GM18951 (cell line): ENCODE measurements at regions not wholly inside any gene's neighbourhood (a gene's known extent, or its start where the extent isn't known, plus 50 kb on each side); places are given as distances from the start of the nearest gene placed in this dataset.

Experiments used
- POLR2A ChIP-seq: IDR thresholded peaks from 4 replicates; pipeline ENCODE4 v1.6.1; 2011; ENCODE audit warnings: mild to moderate bottlenecking; ENCODE audit not compliant: insufficient read length, insufficient read depth; ENCODE audit errors: extremely low read depth
- in situ Hi-C: fragments of 300-500 bp; cut with MboI; formaldehyde crosslinking; loops from one replicate; pipeline ENCODE4 v1.12.0; 2022; ENCODE audit warnings: low sequenced_read_pairs, mixed read lengths, inconsistent platforms; ENCODE audit not compliant: unreplicated experiment

DNA sequence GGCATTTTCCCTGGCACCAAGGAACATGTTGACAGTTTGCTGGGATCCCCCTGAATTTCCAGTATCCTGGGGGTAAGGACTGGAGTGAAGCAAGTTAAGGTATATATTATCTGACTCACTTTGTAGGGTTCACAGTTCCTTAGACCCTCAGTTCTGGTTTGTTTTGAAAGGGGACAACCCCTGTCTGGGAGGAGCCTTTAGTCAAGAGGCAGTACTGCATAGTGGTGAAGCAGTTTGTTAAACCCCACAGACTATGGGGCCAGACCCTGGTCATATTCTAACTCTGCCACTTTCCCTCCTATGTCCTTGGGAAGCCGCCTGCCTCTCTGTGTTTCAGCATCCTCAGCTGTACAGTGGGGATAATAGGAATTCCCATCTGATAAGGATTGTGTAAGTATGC is 145.5 kb upstream of the ZFHX3 start:
- in situ Hi-C loops = no loop called here
- no peak for TF ChIP-seq POLR2A

DNA sequence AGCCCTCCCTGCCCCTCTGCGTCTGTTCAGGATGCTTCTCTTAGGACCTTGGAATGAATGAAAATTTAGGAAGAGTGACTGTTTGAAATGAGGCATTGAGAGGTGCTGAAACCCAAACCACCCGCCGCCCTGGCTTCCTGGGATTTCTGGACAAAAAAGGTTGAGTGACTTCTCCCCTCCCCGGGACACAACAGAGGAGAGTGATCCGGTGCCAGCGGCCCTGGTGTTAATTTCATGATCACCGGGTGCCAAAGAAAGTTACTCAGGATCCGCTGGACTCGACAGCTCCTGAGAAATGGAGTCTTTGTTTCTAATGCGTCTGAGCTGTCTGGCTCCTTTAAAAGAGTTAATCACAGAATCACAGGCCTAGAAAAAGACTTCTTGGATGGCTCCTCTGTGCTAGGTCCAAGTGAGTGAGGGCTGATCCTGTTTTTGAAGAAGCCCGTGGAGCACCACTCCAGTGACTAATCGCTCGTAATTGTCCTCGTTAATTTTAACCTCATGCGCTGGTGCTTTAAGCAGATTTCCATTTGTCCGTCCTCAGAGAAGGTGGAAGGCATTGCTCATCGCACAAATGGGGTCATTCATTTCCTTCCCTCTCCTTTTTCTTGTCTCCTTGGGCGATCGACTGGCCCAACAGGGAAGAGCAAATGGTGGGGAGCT is 144.4 kb upstream of the ZFHX3 start:
- no peak for TF ChIP-seq POLR2A
- in situ Hi-C loops = no loop called here

- in situ Hi-C loops = no loop called here
- no peak for TF ChIP-seq POLR2A
Observed at GRCh38 chr16:73191660-73192046, 143.7 kb upstream of the ZFHX3 start.

- in situ Hi-C loops = no loop called here
- TF ChIP-seq POLR2A = no peak
Observed at GRCh38 chr16:73190688-73191659, 143.0 kb upstream of the ZFHX3 start.

GRCh38 chr16:73190256-73190655 is 142.3 kb upstream of the ZFHX3 start:
- in situ Hi-C loops = no loop called here
- TF ChIP-seq POLR2A = no peak

DNA sequence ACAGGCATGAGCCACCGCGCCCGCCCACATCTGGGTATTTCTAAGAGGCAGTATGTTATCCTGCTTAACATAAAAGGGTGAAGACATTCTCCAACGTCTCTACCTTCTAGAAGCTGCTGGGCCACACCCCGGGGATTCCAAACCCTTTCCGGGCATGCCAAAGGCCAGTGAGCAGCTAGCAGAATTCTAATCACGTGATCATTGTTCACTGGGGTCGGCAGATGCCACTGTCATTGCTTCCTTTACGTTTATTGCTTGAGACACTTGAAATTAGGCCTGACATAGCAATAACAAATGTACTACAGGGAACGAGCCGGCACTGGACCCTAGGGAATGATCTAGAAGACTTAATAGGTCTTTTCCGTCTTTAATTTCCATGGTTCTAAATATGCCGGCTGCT is 141.2 kb upstream of the ZFHX3 start:
- no peak for TF ChIP-seq POLR2A
- in situ Hi-C loops = no loop called here

DNA sequence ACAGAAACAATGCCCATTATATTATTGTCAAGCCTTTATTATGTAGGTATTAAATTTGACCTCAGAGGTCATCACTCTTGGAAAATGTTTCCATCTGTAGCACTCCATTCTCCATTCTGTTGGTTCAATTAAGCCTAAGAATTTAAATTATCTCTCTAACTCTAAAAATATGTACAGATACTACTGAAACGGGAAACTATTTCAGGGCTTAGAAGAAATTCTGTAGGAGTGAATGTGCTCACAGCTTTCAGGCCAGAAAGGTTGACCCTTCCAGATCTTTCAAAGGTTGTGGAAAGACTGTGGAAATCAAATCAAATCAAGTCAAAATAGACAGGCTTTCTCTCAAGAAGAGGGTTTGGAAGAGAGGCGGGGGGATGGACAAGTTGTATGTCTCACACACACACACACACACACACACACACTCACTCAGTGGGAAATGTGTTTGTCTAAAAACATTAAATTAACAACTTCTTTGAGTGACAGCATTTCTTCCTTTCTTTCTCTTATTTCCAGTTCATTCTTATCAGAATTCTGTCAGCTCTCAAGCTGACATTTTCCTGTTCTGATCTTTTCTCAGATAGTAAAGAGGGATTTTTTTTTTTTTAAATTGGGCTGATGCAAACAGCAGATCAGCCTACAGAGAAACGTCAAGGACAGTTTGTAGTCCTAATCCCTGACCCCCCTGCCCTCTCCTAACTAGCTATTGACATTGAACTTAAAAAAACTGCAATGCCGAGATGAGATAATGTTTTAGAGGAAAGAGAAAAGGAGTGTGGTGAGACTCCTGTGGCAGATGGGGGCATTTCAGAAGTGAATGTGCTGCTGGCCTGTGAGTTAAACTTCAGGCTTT is 139.0 kb upstream of the ZFHX3 start:
- TF ChIP-seq POLR2A = no peak
- in situ Hi-C loops = no loop called here

- in situ Hi-C loops = no loop called here
- TF ChIP-seq POLR2A = no peak
Observed at GRCh38 chr16:73185737-73186136, 137.8 kb upstream of the ZFHX3 start.

DNA sequence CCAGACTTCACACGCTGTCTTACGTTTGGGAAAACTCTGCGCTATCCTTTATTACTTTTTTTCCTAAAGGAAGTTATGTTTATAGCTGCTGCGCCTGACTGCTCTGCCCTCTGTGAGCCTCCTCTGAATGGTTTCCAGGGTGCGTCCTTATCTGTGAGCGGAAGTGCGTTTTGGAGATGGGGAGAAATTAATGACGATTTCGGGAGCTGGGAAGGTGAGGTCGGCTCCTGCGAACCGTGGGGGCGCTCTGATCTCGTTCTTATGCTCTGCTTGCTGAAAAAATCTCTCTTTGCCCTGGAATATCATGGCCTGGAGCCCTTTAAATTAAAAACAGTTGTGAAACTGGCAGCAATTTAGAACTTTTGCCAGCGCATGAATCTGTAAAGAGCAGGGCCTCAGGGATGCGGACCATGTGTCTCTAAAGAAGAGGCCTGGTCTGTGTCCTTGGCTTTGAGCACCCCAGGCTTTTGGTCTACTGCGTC is 135.7 kb upstream of the ZFHX3 start:
- in situ Hi-C loops = no loop called here
- no peak for TF ChIP-seq POLR2A

DNA sequence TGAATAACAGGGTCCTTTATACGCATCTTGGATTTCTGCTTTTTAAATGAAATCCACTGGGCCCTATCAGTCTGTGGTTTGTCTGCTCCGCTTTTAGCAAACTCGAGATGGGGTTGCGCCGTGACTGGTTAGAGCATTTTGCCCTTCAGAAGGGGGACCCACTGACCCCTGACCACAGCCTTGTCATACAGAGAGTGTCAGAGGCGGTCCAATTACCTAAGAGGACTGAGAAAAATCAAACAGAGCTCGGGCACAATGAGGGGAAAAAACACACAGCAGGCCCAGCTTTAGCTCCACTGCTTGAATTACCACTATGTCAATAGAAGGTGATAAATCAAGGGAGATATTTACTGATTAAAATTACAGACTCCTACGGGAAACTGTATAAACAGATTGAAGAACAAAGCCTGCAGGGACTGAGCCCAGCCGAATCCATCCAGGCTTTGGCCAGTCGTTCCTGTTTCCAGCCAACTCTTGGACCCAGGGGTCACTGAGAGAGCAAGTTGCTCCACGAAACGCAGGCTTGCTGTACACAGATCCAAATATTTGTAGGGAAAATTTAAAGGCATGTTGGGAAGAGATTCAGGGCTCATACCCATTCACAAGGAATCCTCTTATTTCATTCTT is 131.9 kb upstream of the ZFHX3 start:
- in situ Hi-C loops = no loop called here
- TF ChIP-seq POLR2A = no peak

DNA sequence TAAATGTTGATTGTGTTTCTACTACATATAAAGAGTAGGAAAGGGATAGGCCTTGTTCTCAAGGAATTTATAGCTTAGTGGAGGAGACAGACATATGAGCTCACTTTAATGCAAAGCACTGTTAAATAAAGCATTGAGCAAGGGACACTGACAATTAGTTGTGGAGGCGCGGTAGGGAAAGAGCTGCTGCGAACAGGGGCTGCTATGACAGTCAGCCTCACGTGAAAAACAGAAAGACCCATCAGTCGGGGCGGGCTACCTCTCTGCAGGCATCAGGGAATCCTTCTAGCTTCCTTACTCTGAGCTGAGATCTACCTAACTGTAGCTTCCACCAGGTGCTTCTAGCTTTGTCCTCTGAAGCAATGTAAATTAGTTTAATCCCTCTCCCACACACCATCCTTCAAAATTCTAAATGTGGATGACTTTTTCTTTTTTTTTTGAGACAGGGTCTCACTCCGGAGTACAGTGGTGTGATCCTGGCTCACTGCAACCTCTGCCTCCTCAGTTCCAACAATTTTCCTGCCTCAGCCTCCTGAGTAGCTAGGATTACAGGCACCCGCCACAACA is 129.9 kb upstream of the ZFHX3 start:
- TF ChIP-seq POLR2A = no peak
- in situ Hi-C loops = no loop called here

DNA sequence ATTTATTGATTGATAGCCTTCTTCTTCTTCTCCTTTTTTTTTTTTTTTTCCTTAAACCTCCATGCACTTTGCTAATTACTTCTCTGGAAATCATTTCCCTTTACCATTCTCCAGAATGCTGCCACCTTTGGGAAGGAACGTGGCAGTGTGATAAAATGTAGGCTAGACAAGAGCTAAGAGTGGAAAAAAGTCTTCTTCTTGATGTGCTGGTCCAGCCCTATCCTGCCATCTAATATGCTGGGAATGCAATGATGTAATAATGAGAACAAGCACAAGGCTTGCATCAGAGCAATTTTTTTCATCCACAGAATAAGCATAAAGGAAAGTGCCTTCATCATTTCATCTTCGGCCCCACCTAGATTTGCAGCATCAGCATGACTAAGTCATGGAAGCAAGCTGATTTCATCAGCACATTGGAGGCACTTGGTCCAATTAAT is 128.7 kb upstream of the ZFHX3 start:
- TF ChIP-seq POLR2A = no peak
- in situ Hi-C loops = no loop called here
